GM15510 (cell line): ENCODE measurements at regions not wholly inside any gene's neighbourhood (a gene's known extent, or its start where the extent isn't known, plus 50 kb on each side); places are given as distances from the start of the nearest gene placed in this dataset.

Experiments
- POLR2A ChIP-seq: IDR thresholded peaks from 3 replicates; pipeline ENCODE4 v1.6.1; 2011; ENCODE audit warnings: borderline replicate concordance; ENCODE audit not compliant: insufficient read length; ENCODE audit errors: extremely low read depth

GRCh38 chr13:50713523-50714248 lies 129.8 kb downstream of the DLEU7 start:
- TF ChIP-seq POLR2A: no peak

- no peak for TF ChIP-seq POLR2A
Observed at GRCh38 chr13:50714891-50715290, 128.6 kb downstream of the DLEU7 start.

- TF ChIP-seq POLR2A: no peak
Observed at GRCh38 chr13:50715402-50716146, 127.9 kb downstream of the DLEU7 start.

- TF ChIP-seq POLR2A: no peak
Observed at GRCh38 chr13:50720861-50721671, 122.4 kb downstream of the DLEU7 start.

- TF ChIP-seq POLR2A: no peak
Observed at GRCh38 chr13:50721672-50721992, 121.9 kb downstream of the DLEU7 start.

GRCh38 chr13:50722440-50723125 lies 120.9 kb downstream of the DLEU7 start:
- no peak for TF ChIP-seq POLR2A

GRCh38 chr13:50724438-50724837 lies 119.1 kb downstream of the DLEU7 start:
- TF ChIP-seq POLR2A: no peak

GRCh38 chr13:50724913-50725312 lies 118.6 kb downstream of the DLEU7 start:
- no peak for TF ChIP-seq POLR2A

GRCh38 chr13:50726164-50726563 lies 117.3 kb downstream of the DLEU7 start:
- TF ChIP-seq POLR2A: no peak

- no peak for TF ChIP-seq POLR2A
Observed at GRCh38 chr13:50729177-50729576, 114.3 kb downstream of the DLEU7 start.

GRCh38 chr13:50730496-50731351 lies 112.8 kb downstream of the DLEU7 start:
- no peak for TF ChIP-seq POLR2A

- TF ChIP-seq POLR2A: no peak
Observed at GRCh38 chr13:50731400-50731799, 112.1 kb downstream of the DLEU7 start.

- TF ChIP-seq POLR2A: no peak
Observed at GRCh38 chr13:50732712-50733111, 110.8 kb downstream of the DLEU7 start.

GRCh38 chr13:50733392-50733791 lies 110.1 kb downstream of the DLEU7 start:
- TF ChIP-seq POLR2A: no peak
